Upper lobe of left lung (tissue), 4 donors: ENCODE measurements at regions not wholly inside any gene's neighbourhood (a gene's known extent, or its start where the extent isn't known, plus 50 kb on each side); places are given as distances from the start of the nearest gene placed in this dataset.

Experiments
- EP300 ChIP-seq, 4 donors: sonication (generic); formaldehyde crosslinking; IDR thresholded peaks; one replicate each; pipeline ENCODE4 v1.5.1; 2017; ENCODE audit warnings: antibody characterized with exemption in 4 of 4, control low read depth in 2 of 4
- POLR2A ChIP-seq, 4 donors: fragments of 450-650 bp; IDR thresholded peaks; one replicate each; pipeline ENCODE4 v1.5.1; 2016 to 2017; ENCODE audit warnings: antibody characterized with exemption in 4 of 4, mild to moderate bottlenecking in 2 of 4
- POLR2AphosphoS5 ChIP-seq, 2 donors: sonication (generic); formaldehyde crosslinking; IDR thresholded peaks; one replicate each; pipeline ENCODE4 v1.5.1; 2017; ENCODE audit warnings: antibody characterized with exemption in 2 of 2
- TF ChIP-seq, protein P1 (sequence below), 6 experiments: fragments of 450-650 bp in 4 of 6; fragments of 200-600 bp in 2 of 6; sonication (generic) in 2 of 6; IDR thresholded peaks; one replicate each; pipeline ENCODE4 v1.5.1; 2016 to 2019; ENCODE audit warnings: antibody characterized with exemption in 6 of 6

DNA sequence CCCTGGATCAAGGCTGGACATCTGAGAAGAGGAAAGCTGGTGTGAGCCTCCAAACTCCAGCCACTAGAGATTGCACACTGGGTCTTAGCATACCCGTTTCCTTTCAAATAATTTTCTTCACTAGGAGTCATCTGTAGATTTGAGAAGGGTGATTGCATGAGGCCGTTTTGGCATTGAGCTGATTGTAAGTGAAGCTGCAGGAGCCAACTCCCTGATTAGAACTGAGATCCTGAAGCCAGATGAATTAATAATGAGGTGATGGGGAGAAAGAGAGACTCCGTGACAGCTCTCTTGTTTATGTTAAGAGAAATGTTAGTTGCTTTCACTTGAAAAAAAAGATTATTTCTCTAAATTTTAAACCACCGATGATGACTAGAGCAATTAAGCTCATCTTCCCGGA, 268.4 kb upstream of the THSD7B start:
- TF ChIP-seq, protein P1, sequence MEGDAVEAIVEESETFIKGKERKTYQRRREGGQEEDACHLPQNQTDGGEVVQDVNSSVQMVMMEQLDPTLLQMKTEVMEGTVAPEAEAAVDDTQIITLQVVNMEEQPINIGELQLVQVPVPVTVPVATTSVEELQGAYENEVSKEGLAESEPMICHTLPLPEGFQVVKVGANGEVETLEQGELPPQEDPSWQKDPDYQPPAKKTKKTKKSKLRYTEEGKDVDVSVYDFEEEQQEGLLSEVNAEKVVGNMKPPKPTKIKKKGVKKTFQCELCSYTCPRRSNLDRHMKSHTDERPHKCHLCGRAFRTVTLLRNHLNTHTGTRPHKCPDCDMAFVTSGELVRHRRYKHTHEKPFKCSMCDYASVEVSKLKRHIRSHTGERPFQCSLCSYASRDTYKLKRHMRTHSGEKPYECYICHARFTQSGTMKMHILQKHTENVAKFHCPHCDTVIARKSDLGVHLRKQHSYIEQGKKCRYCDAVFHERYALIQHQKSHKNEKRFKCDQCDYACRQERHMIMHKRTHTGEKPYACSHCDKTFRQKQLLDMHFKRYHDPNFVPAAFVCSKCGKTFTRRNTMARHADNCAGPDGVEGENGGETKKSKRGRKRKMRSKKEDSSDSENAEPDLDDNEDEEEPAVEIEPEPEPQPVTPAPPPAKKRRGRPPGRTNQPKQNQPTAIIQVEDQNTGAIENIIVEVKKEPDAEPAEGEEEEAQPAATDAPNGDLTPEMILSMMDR (IDR thresholded peaks at IDR 0.05), result no peak
- TF ChIP-seq POLR2AphosphoS5 (IDR thresholded peaks at IDR 0.05) (no peak), POLR2A (IDR thresholded peaks at IDR 0.05) (no peak), EP300 (IDR thresholded peaks at IDR 0.05) (no peak)
